ENCODE measurements at regions not wholly inside any gene's neighbourhood (a gene's known extent, or its start where the extent isn't known, plus 50 kb on each side); places are given as distances from the start of the nearest gene placed in this dataset.

DNA sequence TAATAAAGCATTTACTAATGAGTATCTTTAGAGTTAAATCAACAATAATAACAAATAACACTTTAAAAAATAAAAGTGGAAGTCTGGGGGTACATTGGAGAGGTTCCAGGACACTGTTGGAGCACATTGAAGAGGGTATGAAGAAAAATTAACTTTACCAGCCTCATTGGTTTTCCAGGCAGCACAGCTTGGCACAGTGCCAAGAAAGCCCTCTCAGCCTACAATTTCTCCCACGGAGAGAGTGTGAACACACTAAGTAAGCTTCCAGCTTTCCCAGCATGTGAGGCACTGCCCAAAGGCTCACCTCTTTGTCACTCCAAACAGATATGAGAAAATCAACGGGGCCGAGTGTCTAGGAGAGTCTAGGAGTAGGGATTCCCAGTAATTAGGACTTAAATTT lies 1912.8 kb upstream of the NUDT12 start:
- no peak overlapping the region for H3K27ac ChIP-seq (ENCODE audit: low read depth, low read length, poor library complexity, severe bottlenecking)
- CTCF ChIA-PET: no interaction called here
- DNase-seq (ENCODE audit: low spot score): peak; percentile 9
- H3K36me3 ChIP-seq (ENCODE audit: insufficient read depth, low read length, poor library complexity, severe bottlenecking): no peaks in the 10 kb centered on the region
- intact Hi-C loops (cut with micrococcal nuclease; ENCODE audit: unreplicated experiment): no loop called here
- no peaks in the 10 kb centered on the region for H3K4me1 ChIP-seq (ENCODE audit: insufficient read depth, low read length, poor library complexity, severe bottlenecking)
- no peaks in the 10 kb centered on the region for H3K27me3 ChIP-seq (replicated peaks; ENCODE audit: insufficient read depth, low read depth, low read length, poor library complexity)
- TF ChIP-seq, protein P1, sequence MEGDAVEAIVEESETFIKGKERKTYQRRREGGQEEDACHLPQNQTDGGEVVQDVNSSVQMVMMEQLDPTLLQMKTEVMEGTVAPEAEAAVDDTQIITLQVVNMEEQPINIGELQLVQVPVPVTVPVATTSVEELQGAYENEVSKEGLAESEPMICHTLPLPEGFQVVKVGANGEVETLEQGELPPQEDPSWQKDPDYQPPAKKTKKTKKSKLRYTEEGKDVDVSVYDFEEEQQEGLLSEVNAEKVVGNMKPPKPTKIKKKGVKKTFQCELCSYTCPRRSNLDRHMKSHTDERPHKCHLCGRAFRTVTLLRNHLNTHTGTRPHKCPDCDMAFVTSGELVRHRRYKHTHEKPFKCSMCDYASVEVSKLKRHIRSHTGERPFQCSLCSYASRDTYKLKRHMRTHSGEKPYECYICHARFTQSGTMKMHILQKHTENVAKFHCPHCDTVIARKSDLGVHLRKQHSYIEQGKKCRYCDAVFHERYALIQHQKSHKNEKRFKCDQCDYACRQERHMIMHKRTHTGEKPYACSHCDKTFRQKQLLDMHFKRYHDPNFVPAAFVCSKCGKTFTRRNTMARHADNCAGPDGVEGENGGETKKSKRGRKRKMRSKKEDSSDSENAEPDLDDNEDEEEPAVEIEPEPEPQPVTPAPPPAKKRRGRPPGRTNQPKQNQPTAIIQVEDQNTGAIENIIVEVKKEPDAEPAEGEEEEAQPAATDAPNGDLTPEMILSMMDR (conservative IDR thresholded peaks at IDR 0.05; ENCODE audit: low read depth, low read length): no peak
- no peak for TF ChIP-seq EZH2 (IDR thresholded peaks at IDR 0.05; ENCODE audit: borderline replicate concordance, low read depth, low read length, poor library complexity, severe bottlenecking)
- no TSS peak for BruUV-seq (replicated peaks)
- peaks cover 3% of the 10 kb centered on the region for H3K9me3 ChIP-seq (ENCODE audit: low read depth, low read length, poor library complexity, severe bottlenecking)
- no peak overlapping the region for H3K4me3 ChIP-seq (ENCODE audit: low read depth, low read length, poor library complexity, severe bottlenecking)
- POLR2A ChIA-PET (ENCODE audit: low non-redundant PET): no interaction called here

DNA sequence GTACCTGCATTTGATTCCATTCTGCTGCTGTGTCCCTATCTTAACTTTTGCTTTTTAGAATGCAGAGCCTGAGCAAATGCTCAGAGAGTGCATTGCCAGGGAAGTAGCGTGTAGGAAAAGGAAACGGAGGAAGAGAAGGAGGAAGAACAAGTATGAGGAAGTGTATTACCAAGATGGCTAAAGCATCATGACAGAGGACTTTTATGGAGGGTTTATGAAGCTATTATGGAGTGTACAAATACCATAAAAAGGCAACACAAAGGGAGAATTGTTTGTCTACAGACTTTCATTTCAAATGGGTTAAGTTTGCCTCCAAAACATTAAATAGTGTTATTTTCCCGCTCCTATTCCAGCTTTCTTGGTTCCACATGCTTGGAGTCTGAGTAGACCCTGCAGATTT lies 1899.8 kb upstream of the NUDT12 start:
- ChIA-PET CTCF (no interaction called here), POLR2A (ENCODE audit: low non-redundant PET) (no interaction called here)
- H3K4me1 ChIP-seq (ENCODE audit: insufficient read depth, low read length, poor library complexity, severe bottlenecking): no peaks in the 10 kb centered on the region
- intact Hi-C loops (cut with micrococcal nuclease; ENCODE audit: unreplicated experiment): no loop called here
- BruUV-seq (replicated peaks): no TSS peak
- no peaks in the 10 kb centered on the region for H3K36me3 ChIP-seq (ENCODE audit: insufficient read depth, low read length, poor library complexity, severe bottlenecking)
- H3K4me3 ChIP-seq (ENCODE audit: low read depth, low read length, poor library complexity, severe bottlenecking): no peak overlapping the region
- DNase-seq (ENCODE audit: low spot score): no peak
- H3K9me3 ChIP-seq (ENCODE audit: low read depth, low read length, poor library complexity, severe bottlenecking): peaks cover 21% of the 10 kb centered on the region
- H3K27ac ChIP-seq (ENCODE audit: low read depth, low read length, poor library complexity, severe bottlenecking): no peak overlapping the region
- TF ChIP-seq EZH2 (IDR thresholded peaks at IDR 0.05; ENCODE audit: borderline replicate concordance, low read depth, low read length, poor library complexity, severe bottlenecking): no peak
- TF ChIP-seq, protein P1 (conservative IDR thresholded peaks at IDR 0.05; ENCODE audit: low read depth, low read length): no peak
- H3K27me3 ChIP-seq (replicated peaks; ENCODE audit: insufficient read depth, low read depth, low read length, poor library complexity): no peaks in the 10 kb centered on the region

DNA sequence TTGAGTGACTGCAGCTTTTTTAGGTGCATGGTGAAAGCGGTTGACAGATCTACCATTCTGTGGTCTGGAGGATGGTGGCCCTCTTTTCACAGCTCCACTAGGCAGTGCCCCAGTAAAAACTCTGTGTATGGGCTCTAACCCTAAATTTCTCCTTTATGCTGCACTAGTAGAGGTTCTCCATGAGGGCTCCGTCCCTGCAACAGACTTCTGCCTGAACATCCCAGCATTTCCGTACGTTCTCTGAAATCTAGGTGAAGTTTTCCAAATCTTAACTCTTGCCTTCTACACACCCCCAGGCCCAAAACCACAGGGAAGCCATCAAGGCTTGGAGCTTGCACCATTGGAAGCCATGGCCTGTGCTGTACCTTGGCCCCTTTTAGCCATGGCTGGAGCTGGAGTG lies 1898.1 kb upstream of the NUDT12 start:
- CTCF ChIA-PET: no interaction called here
- BruUV-seq (replicated peaks): no TSS peak
- intact Hi-C loops (cut with micrococcal nuclease; ENCODE audit: unreplicated experiment): no loop called here
- Histone ChIP-seq H3K9me3 (ENCODE audit: low read depth, low read length, poor library complexity, severe bottlenecking) (peaks cover 21% of the 10 kb centered on the region), H3K36me3 (ENCODE audit: insufficient read depth, low read length, poor library complexity, severe bottlenecking) (no peaks in the 10 kb centered on the region), H3K4me1 (ENCODE audit: insufficient read depth, low read length, poor library complexity, severe bottlenecking) (no peaks in the 10 kb centered on the region), H3K27ac (ENCODE audit: low read depth, low read length, poor library complexity, severe bottlenecking) (no peak overlapping the region), H3K27me3 (replicated peaks; ENCODE audit: insufficient read depth, low read depth, low read length, poor library complexity) (no peaks in the 10 kb centered on the region), H3K4me3 (ENCODE audit: low read depth, low read length, poor library complexity, severe bottlenecking) (no peak overlapping the region)
- TF ChIP-seq, protein P1 (conservative IDR thresholded peaks at IDR 0.05; ENCODE audit: low read depth, low read length): no peak
- no peak for TF ChIP-seq EZH2 (IDR thresholded peaks at IDR 0.05; ENCODE audit: borderline replicate concordance, low read depth, low read length, poor library complexity, severe bottlenecking)
- no peak for DNase-seq (ENCODE audit: low spot score)
- POLR2A ChIA-PET (ENCODE audit: low non-redundant PET): no interaction called here

Measured in A673 (cell line).